HG02943 (cell line): ENCODE measurements at regions not wholly inside any gene's neighbourhood (a gene's known extent, or its start where the extent isn't known, plus 50 kb on each side); places are given as distances from the start of the nearest gene placed in this dataset.
"Not testable (repeated sequence)": the region's sequence is repeated elsewhere in the genome, so short reads cannot be mapped to it uniquely, and the experiment has no call there.

Source experiments
- ATAC-seq: cut with Tn5 transposase; IDR thresholded peaks from one replicate; pipeline ENCODE4 v1.9.1; 2021; ENCODE audit warnings: mild to moderate bottlenecking, low read depth, moderate library complexity; ENCODE audit not compliant: unreplicated experiment

- no peak for ATAC-seq
Measured at GRCh38 chr7:119888251-119888650, 384.7 kb upstream of the KCND2 start.

GRCh38 chr7:119890631-119891030, 382.3 kb upstream of the KCND2 start:
- ATAC-seq, result no peak

GRCh38 chr7:119895320-119895719, 377.7 kb upstream of the KCND2 start:
- no peak for ATAC-seq

- no peak for ATAC-seq
Measured at GRCh38 chr7:119896386-119896785, 376.6 kb upstream of the KCND2 start.

- no peak for ATAC-seq
Measured at GRCh38 chr7:119900996-119901672, 371.8 kb upstream of the KCND2 start.

- ATAC-seq, result no peak
Measured at GRCh38 chr7:119903085-119903484, 369.9 kb upstream of the KCND2 start.

- ATAC-seq, result no peak
Measured at GRCh38 chr7:119905495-119905894, 367.5 kb upstream of the KCND2 start.

GRCh38 chr7:119908948-119909347, 364.0 kb upstream of the KCND2 start:
- no peak for ATAC-seq

GRCh38 chr7:119914119-119914518, 358.9 kb upstream of the KCND2 start:
- not testable (repeated sequence) for ATAC-seq

GRCh38 chr7:119916501-119916900, 356.5 kb upstream of the KCND2 start:
- no peak for ATAC-seq

GRCh38 chr7:119918185-119918584, 354.8 kb upstream of the KCND2 start:
- no peak for ATAC-seq

- no peak for ATAC-seq
Measured at GRCh38 chr7:119919986-119920385, 353.0 kb upstream of the KCND2 start.

GRCh38 chr7:119925581-119926289, 347.2 kb upstream of the KCND2 start:
- ATAC-seq, result no peak

GRCh38 chr7:119929891-119930290, 343.1 kb upstream of the KCND2 start:
- no peak for ATAC-seq

- no peak for ATAC-seq
Measured at GRCh38 chr7:119931230-119931824, 341.6 kb upstream of the KCND2 start.

GRCh38 chr7:119935418-119936025, 337.5 kb upstream of the KCND2 start:
- no peak for ATAC-seq

GRCh38 chr7:119936836-119937235, 336.1 kb upstream of the KCND2 start:
- ATAC-seq, result no peak

GRCh38 chr7:119937745-119938144, 335.2 kb upstream of the KCND2 start:
- ATAC-seq, result no peak

GRCh38 chr7:119943942-119944600, 328.9 kb upstream of the KCND2 start:
- no peak for ATAC-seq

GRCh38 chr7:119944601-119944972, 328.4 kb upstream of the KCND2 start:
- ATAC-seq, result no peak

- no peak for ATAC-seq
Measured at GRCh38 chr7:119945822-119946221, 327.2 kb upstream of the KCND2 start.
